T-helper 2 cell treated with Interferon-gamma antibody and Interleukin-4, amounts not matched to agents 5 μg/mL and 100 μg/mL, for 36 hours (primary cell): ENCODE measurements at regions not wholly inside any gene's neighbourhood (a gene's known extent, or its start where the extent isn't known, plus 50 kb on each side); places are given as distances from the start of the nearest gene placed in this dataset.
"Not testable (repeated sequence)": the region's sequence is repeated elsewhere in the genome, so short reads cannot be mapped to it uniquely, and the experiment has no call there.

Experiments used
- DNase-seq: peaks from one replicate; pipeline ENCODE4 v3.0.0; 2021; ENCODE audit warnings: low spot score
- H3K27ac Mint-ChIP-seq: one replicate; pipeline ENCODE4 v1.8.0; 2021; ENCODE audit warnings: mild to moderate bottlenecking, mixed read lengths
- H3K27me3 Mint-ChIP-seq: one replicate; pipeline ENCODE4 v1.8.0; 2021; ENCODE audit warnings: low read depth, mixed read lengths
- H3K36me3 Mint-ChIP-seq: one replicate; pipeline ENCODE4 v1.8.0; 2021; ENCODE audit warnings: low read depth, mixed read lengths
- H3K4me1 Mint-ChIP-seq: one replicate; pipeline ENCODE4 v1.8.0; 2021; ENCODE audit warnings: low read depth, mixed read lengths
- H3K4me3 Mint-ChIP-seq: one replicate; pipeline ENCODE4 v1.8.0; 2022; ENCODE audit warnings: mild to moderate bottlenecking, moderate library complexity, mixed read lengths
- H3K9me3 Mint-ChIP-seq: one replicate; pipeline ENCODE4 v1.8.0; 2021; ENCODE audit warnings: mixed read lengths

DNA sequence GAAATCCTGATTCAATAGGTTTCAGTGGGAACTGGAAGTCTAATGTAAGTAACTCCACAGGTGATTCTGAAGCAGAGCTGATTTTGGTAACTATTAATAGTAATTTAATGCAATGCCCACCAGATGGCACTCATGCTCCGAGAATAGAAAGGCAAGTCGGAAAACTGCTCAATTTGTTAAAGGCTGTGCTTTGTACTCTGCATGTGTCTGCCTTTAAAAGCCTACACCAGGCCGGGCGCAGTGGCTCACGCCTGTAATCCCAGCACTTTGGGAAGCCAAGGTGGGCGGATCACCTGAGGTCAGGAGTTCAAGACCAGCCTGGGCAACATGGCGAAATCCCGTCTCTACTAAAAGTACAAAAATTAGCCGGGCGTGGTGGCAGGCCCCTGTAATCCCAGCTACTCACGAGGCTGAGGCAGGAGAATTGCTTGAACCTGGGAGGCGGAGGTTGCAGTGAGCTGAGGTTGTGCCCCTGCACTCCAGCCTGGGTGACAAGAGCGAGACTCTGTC lies 80.1 kb downstream of the OR13A1 start:
- H3K9me3 Mint-ChIP-seq, H3K36me3 Mint-ChIP-seq, H3K4me3 Mint-ChIP-seq, H3K4me1 Mint-ChIP-seq, H3K27ac Mint-ChIP-seq, H3K27me3 Mint-ChIP-seq: not testable (repeated sequence)
- peak; percentile 45 for DNase-seq

DNA sequence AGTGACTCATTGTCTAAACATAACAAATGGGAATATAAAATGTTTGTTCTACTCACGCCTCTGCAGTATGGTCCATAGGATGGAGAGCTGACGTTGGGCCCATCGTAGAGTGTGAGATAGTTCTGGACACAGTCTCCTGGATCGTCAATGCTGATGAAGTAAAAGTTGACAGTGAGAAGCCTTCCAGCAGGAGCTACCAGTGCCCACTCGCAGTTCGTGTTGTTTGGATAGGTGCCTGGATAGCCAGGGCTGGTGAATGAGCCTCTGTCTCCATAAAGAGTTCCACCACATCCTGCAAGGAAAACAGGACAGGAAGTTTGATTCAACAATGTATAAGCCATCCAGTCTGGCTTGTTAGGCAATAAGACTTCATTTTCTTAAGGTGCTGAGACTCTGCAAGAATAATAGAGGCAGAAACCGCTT lies 79.6 kb downstream of the OR13A1 start:
- Mint-ChIP-seq H3K36me3 (no peaks in the 10 kb centered on the region), H3K27me3 (peaks cover 8% of the 10 kb centered on the region), H3K4me3 (no peak overlapping the region), H3K9me3 (no peaks in the 10 kb centered on the region), H3K4me1 (peaks cover 4% of the 10 kb centered on the region), H3K27ac (no peak overlapping the region)
- DNase-seq = no peak

DNA sequence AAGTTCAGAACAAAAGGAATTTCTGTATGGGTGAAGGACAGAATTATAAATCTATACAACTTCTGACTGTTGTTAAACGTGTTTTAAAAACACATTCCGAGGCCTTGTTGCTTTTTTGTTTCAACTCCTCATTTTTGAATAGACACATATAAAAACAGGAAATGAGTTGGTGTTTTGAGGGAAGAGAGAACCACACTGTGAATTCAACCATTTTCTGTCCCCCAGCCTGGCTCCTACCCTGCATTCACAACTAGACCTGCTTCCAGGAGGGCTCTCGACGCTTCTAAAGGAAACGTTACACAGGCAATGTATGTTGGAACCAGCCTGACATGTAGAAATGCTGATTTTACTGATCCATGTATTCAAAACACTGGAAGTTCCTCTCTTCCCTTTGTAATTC lies 76.5 kb downstream of the OR13A1 start:
- DNase-seq = no peak
- H3K4me1 Mint-ChIP-seq = peaks cover 8% of the 10 kb centered on the region
- H3K27me3 Mint-ChIP-seq = peaks cover 2% of the 10 kb centered on the region
- H3K27ac Mint-ChIP-seq = no peak overlapping the region
- no peak overlapping the region for H3K4me3 Mint-ChIP-seq
- no peaks in the 10 kb centered on the region for H3K36me3 Mint-ChIP-seq
- no peaks in the 10 kb centered on the region for H3K9me3 Mint-ChIP-seq

DNA sequence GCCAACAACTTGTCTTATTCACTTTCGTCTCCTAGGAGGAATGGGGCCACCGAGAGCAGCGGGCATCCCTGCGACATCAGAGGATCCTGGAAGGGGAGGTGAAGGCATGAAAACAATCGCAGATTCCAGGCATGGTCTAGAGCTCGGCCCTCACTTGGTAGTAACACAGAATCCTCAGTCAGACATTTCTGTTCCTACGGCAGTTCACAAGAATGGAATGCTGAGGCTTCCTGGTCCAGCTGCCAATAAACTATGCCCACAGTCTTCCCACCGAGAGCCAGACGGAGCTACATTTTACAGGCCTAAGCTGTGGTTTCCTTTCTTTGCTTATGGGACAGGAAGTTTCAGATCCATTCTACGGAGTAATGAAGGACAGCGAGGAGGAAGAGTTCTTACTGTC lies 75.8 kb downstream of the OR13A1 start:
- no peak overlapping the region for H3K4me3 Mint-ChIP-seq
- H3K27ac Mint-ChIP-seq = no peak overlapping the region
- H3K36me3 Mint-ChIP-seq = no peaks in the 10 kb centered on the region
- H3K9me3 Mint-ChIP-seq = no peaks in the 10 kb centered on the region
- H3K4me1 Mint-ChIP-seq = peaks cover 8% of the 10 kb centered on the region
- DNase-seq = no peak
- no peaks in the 10 kb centered on the region for H3K27me3 Mint-ChIP-seq

DNA sequence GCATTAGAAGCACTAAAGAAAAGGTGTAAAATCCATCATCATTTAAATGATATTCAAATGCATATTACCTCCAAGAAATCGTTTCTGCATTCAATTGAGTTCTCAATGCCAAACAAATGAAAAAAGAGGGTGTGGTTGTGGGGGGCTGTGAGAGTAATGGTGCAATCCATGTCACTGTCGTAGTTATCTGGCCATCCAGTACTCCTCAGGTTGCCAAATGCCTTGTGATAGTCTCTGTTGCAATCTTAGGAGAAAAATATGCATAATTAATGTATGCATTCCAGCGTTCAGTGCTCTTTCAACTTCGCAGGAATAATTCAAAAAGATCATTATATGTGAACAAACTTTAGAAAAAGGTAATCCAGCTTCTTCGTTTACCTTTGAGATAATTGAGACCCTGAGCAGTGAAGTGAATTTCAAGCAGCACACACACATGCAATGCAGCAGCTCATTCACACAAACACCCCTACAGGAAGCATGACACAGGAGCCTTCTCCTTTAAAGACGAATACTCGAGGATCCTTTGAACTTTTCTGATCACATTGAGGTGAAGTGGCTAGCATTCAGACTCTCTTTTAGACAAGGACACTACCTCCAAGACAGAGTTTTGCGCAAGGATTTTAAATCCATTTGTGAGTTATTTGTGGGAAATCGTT lies 73.4 kb downstream of the OR13A1 start:
- no peaks in the 10 kb centered on the region for H3K9me3 Mint-ChIP-seq
- H3K27ac Mint-ChIP-seq = no peak overlapping the region
- no peaks in the 10 kb centered on the region for H3K36me3 Mint-ChIP-seq
- H3K27me3 Mint-ChIP-seq = no peaks in the 10 kb centered on the region
- H3K4me1 Mint-ChIP-seq = peaks cover 8% of the 10 kb centered on the region
- no peak overlapping the region for H3K4me3 Mint-ChIP-seq
- no peak for DNase-seq

DNA sequence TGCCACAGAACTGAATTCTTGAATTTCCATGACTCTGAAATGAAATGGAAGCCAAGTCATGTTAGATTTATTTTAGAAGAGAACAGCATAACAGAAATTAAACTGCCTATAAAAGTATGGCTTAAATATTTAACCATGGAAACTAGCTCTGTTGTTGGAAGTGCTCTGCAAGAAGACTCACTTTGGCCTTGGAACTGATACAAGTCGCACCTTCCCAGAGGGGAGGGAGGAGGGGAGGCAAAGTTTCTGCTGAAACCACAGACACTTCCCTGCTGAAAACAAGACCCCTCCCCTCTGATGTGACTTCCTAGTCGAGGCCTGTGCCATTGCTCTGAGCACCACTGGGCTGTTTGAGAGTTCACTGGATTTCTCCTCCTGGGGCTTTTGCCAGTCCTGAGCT lies 72.1 kb downstream of the OR13A1 start:
- Mint-ChIP-seq H3K4me3 (no peak overlapping the region), H3K36me3 (no peaks in the 10 kb centered on the region), H3K4me1 (peaks cover 8% of the 10 kb centered on the region), H3K27me3 (peaks cover 3% of the 10 kb centered on the region), H3K9me3 (no peaks in the 10 kb centered on the region), H3K27ac (no peak overlapping the region)
- no peak for DNase-seq

DNA sequence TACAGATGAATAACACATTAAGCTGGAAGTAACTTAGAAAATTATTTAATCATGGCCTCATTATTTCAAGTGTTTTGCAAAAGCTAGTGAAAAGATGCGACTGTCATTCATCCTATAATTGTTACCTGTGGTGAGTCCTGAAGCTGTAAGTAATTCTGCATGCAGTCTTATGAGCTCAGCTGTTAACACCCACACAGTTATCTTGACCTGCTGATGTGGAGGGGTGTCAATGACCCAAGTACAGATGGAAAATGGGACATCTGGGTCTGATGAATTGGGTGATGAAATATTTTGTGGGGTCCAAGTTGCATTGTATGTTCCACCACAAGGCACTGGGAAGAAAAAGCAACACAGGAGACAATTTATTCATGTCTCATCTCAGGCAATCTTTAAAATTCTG lies 68.9 kb downstream of the OR13A1 start:
- H3K27ac Mint-ChIP-seq = no peak overlapping the region
- H3K9me3 Mint-ChIP-seq = no peaks in the 10 kb centered on the region
- no peak for DNase-seq
- no peak overlapping the region for H3K4me3 Mint-ChIP-seq
- H3K27me3 Mint-ChIP-seq = peaks cover 16% of the 10 kb centered on the region
- peaks cover 5% of the 10 kb centered on the region for H3K4me1 Mint-ChIP-seq
- no peaks in the 10 kb centered on the region for H3K36me3 Mint-ChIP-seq

DNA sequence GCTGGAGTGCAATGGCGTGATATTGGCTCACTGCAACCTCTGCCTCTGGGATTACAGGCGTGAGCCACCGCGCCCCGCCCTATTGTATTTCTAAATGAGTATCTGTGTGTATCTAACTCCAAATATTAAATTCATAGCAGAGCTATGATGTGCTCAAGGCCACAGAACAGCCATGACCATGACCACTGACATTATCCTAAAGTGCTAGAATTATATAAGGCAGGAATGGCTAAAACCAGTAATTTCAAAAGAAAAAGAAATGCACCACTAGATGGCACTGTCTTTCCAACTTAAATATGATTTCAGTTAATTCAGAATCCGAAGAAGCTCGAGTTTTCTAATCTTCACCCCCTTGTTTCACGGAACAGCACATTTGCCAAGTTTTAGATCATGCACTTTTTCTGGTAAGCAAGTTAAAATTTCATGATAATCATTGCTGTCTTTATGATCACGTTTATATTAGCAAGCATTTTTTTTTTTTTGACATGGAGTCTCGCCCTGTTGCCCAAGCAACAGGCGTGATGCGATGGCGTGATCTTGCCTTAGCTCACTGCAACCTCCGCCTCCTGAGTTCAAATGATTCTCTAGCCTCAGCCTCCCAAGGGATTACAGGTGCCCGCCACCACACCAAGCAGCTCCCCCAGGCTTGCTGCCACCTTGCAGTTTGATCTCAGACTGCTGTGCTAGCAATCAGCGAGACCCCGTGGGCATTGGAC lies 65.3 kb downstream of the OR13A1 start:
- Mint-ChIP-seq H3K9me3 (no peaks in the 10 kb centered on the region), H3K4me1 (peaks cover 5% of the 10 kb centered on the region), H3K4me3 (peak overlapping the region; percentile 60), H3K27me3 (peaks cover 22% of the 10 kb centered on the region), H3K27ac (no peak overlapping the region), H3K36me3 (no peaks in the 10 kb centered on the region)
- no peak for DNase-seq

DNA sequence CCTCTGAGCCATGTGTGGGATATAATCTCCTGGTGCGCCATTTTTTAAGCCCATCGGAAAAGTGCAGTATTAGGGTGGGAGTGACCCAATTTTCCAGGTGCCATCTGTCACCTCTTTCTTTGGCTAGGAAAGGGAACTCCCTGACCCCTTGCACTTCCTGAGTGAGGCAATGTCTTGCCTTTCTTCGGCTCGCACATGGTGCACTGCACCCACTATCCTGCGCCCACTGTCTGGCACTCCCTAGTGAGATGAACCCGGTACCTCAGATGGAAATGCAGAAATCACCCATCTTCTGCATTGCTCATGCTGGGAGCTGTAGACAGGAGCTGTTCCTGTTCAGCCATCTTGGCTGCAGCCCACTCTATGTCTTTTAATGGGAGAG lies 64.7 kb downstream of the OR13A1 start:
- H3K4me3 Mint-ChIP-seq, H3K4me1 Mint-ChIP-seq, H3K27ac Mint-ChIP-seq, H3K36me3 Mint-ChIP-seq, H3K9me3 Mint-ChIP-seq, DNase-seq: not testable (repeated sequence)
- H3K27me3 Mint-ChIP-seq = peaks cover 22% of the 10 kb centered on the region
